ENCODE measurements at regions not wholly inside any gene's neighbourhood (a gene's known extent, or its start where the extent isn't known, plus 50 kb on each side); places are given as distances from the start of the nearest gene placed in this dataset.

DNA sequence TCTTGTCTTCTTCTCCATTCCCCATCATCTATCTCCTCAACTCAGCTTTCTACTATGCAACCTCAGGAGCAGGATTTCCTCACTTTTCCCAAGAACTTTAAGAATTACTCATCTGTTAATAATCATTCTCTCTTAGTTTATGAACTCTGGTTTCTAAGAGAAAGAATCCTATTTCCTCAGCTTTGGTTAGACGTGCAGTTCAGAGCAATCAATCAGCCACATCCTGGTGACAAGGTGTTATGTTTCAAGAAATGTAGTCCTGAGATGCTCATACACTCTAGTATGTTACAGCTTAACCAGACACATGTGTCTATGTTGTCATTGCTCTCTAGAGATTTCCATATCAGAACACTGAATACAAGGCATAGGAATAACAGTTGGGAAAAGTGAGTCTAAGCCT lies 277.9 kb downstream of the MBD2 start:
- Histone ChIP-seq H3K4me1 (ENCODE audit: control insufficient read depth in 2 of 2, insufficient read depth in 2 of 2, low read length in 2 of 2) (no peaks in the 10 kb centered on the region), H3K27me3 (ENCODE audit: control insufficient read depth in 2 of 2, insufficient read depth in 1 of 2, low read length in 1 of 2) (no peaks in the 10 kb centered on the region), H3K27ac (ENCODE audit: low read depth in 1 of 2, low read length in 1 of 2) (no peak overlapping the region), H3K36me3 (ENCODE audit: control insufficient read depth in 2 of 2, insufficient read depth in 2 of 2, low read length in 1 of 2) (no peaks in the 10 kb centered on the region), H3K9me3 (ENCODE audit: control insufficient read depth in 2 of 2, insufficient read depth in 1 of 2, low read length in 1 of 2) (peaks cover 0 to 19% of the 10 kb centered on the region in 2 donors), H3K4me3 (ENCODE audit: low read length in 2 of 2) (no peak overlapping the region)
- 56% methylated on average over 1 of the region's 1 CpG for WGBS
- no peak for DNase-seq (ENCODE audit: low read depth in 6 of 9, low spot score in 9 of 9)

DNA sequence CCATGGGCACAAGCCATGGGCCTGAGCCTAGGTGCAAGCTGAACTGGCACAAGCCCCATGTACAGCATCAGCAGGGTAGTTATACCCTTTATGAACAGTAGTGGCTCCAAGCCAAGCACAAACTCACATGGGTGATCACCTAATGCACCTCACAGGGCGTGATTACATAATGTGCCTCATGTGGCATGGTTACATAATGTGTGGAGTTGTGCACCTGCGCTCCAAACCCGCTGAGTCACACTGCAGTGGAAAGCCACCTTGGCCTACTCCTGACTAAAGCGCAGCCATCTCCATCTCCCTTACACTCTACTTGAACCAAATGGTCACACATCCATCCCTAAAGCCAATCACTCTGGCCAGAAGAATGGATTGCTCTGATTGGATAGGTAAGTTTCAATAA lies 279.7 kb downstream of the MBD2 start:
- DNase-seq (ENCODE audit: low read depth in 6 of 9, low spot score in 9 of 9): peak in 5 of 9 donors; percentile 1 to 25 (median 3)
- Histone ChIP-seq H3K4me3 (ENCODE audit: low read length in 2 of 2) (no peak overlapping the region), H3K9me3 (ENCODE audit: control insufficient read depth in 2 of 2, insufficient read depth in 1 of 2, low read length in 1 of 2) (peaks cover 0 to 19% of the 10 kb centered on the region in 2 donors), H3K27ac (ENCODE audit: low read depth in 1 of 2, low read length in 1 of 2) (no peak overlapping the region), H3K27me3 (ENCODE audit: control insufficient read depth in 2 of 2, insufficient read depth in 1 of 2, low read length in 1 of 2) (no peaks in the 10 kb centered on the region), H3K4me1 (ENCODE audit: control insufficient read depth in 2 of 2, insufficient read depth in 2 of 2, low read length in 2 of 2) (no peaks in the 10 kb centered on the region), H3K36me3 (ENCODE audit: control insufficient read depth in 2 of 2, insufficient read depth in 2 of 2, low read length in 1 of 2) (no peaks in the 10 kb centered on the region)
- 94% methylated on average over 4 of the region's 4 CpGs for WGBS

DNA sequence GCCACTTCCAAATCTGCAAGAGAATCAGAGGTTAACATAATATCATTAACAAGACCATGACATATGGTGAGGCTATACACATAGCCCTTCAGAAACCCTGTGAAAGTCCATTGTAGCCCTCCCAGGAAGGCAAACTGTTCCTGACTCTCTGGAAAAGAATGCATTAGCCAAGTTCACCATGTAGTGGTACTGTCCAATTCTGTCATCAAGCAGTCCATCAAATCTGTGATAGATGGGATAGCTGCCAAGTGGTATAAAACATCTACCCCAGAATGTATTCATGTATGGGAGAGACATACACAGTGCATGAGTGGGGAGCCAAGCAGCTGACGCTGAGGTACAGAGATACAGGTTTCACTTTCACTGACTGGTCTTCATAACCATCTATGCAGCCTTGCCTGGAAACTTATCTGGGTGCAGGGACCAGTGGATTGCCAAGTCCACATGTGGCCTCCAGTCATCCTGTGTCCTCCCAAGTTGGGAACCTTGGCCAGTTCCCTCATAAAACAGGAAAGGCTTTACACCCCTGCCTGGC lies 281.1 kb downstream of the MBD2 start:
- DNase-seq (ENCODE audit: low read depth in 6 of 9, low spot score in 9 of 9): no peak
- Histone ChIP-seq H3K36me3 (ENCODE audit: control insufficient read depth in 2 of 2, insufficient read depth in 2 of 2, low read length in 1 of 2) (no peaks in the 10 kb centered on the region), H3K27ac (ENCODE audit: low read depth in 1 of 2, low read length in 1 of 2) (no peak overlapping the region), H3K4me3 (ENCODE audit: low read length in 2 of 2) (no peak overlapping the region), H3K27me3 (ENCODE audit: control insufficient read depth in 2 of 2, insufficient read depth in 1 of 2, low read length in 1 of 2) (no peaks in the 10 kb centered on the region), H3K4me1 (ENCODE audit: control insufficient read depth in 2 of 2, insufficient read depth in 2 of 2, low read length in 2 of 2) (no peaks in the 10 kb centered on the region), H3K9me3 (ENCODE audit: control insufficient read depth in 2 of 2, insufficient read depth in 1 of 2, low read length in 1 of 2) (peaks cover 0 to 19% of the 10 kb centered on the region in 2 donors)
- 96% methylated on average over 1 of the region's 1 CpG for WGBS

DNA sequence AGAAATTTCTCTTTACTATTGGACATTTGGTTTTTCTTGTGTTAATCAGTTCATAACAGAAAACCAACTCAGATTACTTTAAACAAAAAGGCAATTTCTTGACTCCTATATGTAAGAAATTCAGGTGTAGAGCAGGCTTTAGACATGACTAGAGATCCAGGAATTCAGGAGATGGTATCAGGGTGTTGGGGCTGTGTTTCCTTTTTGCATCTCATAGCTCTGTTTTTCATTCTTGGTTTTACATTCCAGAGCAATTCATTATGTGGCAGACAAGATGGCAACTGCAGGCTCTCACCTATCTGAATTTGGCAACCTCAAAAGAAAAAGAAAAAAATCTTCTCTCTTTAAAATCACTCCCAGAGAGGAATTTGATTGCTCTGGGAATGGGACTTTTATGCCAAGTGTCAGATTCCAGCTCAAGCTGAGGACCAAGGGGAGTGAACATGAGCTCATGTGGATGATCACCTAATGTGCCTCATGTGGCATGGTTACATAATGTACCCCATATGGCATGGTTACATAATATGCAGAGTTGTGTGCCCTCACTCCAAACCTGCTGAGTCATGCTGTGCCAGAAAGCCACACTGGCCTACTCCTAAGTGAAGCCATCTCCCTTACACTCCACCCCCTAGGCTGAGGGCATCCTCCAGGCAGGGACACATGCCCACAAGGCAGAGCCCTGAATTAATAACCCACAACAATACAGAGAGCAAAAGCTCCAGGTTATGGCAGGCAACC lies 282.7 kb downstream of the MBD2 start:
- no peaks in the 10 kb centered on the region for H3K36me3 ChIP-seq (ENCODE audit: control insufficient read depth in 2 of 2, insufficient read depth in 2 of 2, low read length in 1 of 2)
- DNase-seq (ENCODE audit: low read depth in 6 of 9, low spot score in 9 of 9): no peak

GRCh38 chr18:53937037-53937436 lies 287.4 kb downstream of the MBD2 start:
- DNase-seq (ENCODE audit: low read depth in 6 of 9, low spot score in 9 of 9): no peak
- Histone ChIP-seq H3K4me1 (ENCODE audit: control insufficient read depth in 2 of 2, insufficient read depth in 2 of 2, low read length in 2 of 2) (no peaks in the 10 kb centered on the region), H3K9me3 (ENCODE audit: control insufficient read depth in 2 of 2, insufficient read depth in 1 of 2, low read length in 1 of 2) (peaks cover 0 to 1% of the 10 kb centered on the region in 2 donors), H3K4me3 (ENCODE audit: low read length in 2 of 2) (no peak overlapping the region), H3K27ac (ENCODE audit: low read depth in 1 of 2, low read length in 1 of 2) (no peak overlapping the region), H3K27me3 (ENCODE audit: control insufficient read depth in 2 of 2, insufficient read depth in 1 of 2, low read length in 1 of 2) (no peaks in the 10 kb centered on the region), H3K36me3 (ENCODE audit: control insufficient read depth in 2 of 2, insufficient read depth in 2 of 2, low read length in 1 of 2) (no peaks in the 10 kb centered on the region)
- 54% methylated on average over 3 of the region's 3 CpGs for WGBS

More for the DNA sequence above, 282.7 kb downstream of the MBD2 start:
- H3K9me3 ChIP-seq (ENCODE audit: control insufficient read depth in 2 of 2, insufficient read depth in 1 of 2, low read length in 1 of 2): peaks cover 0 to 19% of the 10 kb centered on the region in 2 donors
- H3K27ac ChIP-seq (ENCODE audit: low read depth in 1 of 2, low read length in 1 of 2): no peak overlapping the region
- H3K4me1 ChIP-seq (ENCODE audit: control insufficient read depth in 2 of 2, insufficient read depth in 2 of 2, low read length in 2 of 2): no peaks in the 10 kb centered on the region
- no peak overlapping the region for H3K4me3 ChIP-seq (ENCODE audit: low read length in 2 of 2)
- no peaks in the 10 kb centered on the region for H3K27me3 ChIP-seq (ENCODE audit: control insufficient read depth in 2 of 2, insufficient read depth in 1 of 2, low read length in 1 of 2)

DNA sequence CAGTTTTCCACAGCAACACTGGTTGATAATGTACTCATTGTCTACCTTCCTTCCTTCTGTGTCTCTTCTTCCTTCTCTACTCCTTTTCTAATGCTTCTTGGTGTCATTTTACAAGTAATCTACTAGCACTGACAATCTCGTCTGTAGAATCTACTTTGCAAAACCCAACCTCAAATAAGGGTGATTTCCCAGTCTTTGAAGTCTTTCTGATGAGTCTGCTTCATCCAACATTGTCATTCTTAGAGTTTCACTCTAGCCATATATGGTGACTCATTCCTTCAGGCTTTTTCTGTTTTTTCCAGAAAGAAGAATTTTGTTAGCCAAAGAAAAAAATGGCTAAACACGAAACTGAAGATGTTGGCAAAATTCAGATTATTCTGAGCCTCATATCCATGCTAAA lies 288.7 kb downstream of the MBD2 start:
- no peak for DNase-seq (ENCODE audit: low read depth in 6 of 9, low spot score in 9 of 9)
- H3K27ac ChIP-seq (ENCODE audit: low read depth in 1 of 2, low read length in 1 of 2): no peak overlapping the region
- no peaks in the 10 kb centered on the region for H3K4me1 ChIP-seq (ENCODE audit: control insufficient read depth in 2 of 2, insufficient read depth in 2 of 2, low read length in 2 of 2)
- H3K4me3 ChIP-seq (ENCODE audit: low read length in 2 of 2): no peak overlapping the region
- H3K9me3 ChIP-seq (ENCODE audit: control insufficient read depth in 2 of 2, insufficient read depth in 1 of 2, low read length in 1 of 2): no peaks in the 10 kb centered on the region
- H3K36me3 ChIP-seq (ENCODE audit: control insufficient read depth in 2 of 2, insufficient read depth in 2 of 2, low read length in 1 of 2): no peaks in the 10 kb centered on the region
- 81% methylated on average over 2 of the region's 2 CpGs for WGBS
- H3K27me3 ChIP-seq (ENCODE audit: control insufficient read depth in 2 of 2, insufficient read depth in 1 of 2, low read length in 1 of 2): no peaks in the 10 kb centered on the region

GRCh38 chr18:53935399-53935798 lies 289.1 kb downstream of the MBD2 start:
- Histone ChIP-seq H3K4me3 (ENCODE audit: low read length in 2 of 2) (no peak overlapping the region), H3K27me3 (ENCODE audit: control insufficient read depth in 2 of 2, insufficient read depth in 1 of 2, low read length in 1 of 2) (no peaks in the 10 kb centered on the region), H3K9me3 (ENCODE audit: control insufficient read depth in 2 of 2, insufficient read depth in 1 of 2, low read length in 1 of 2) (no peaks in the 10 kb centered on the region), H3K4me1 (ENCODE audit: control insufficient read depth in 2 of 2, insufficient read depth in 2 of 2, low read length in 2 of 2) (no peaks in the 10 kb centered on the region), H3K27ac (ENCODE audit: low read depth in 1 of 2, low read length in 1 of 2) (no peak overlapping the region), H3K36me3 (ENCODE audit: control insufficient read depth in 2 of 2, insufficient read depth in 2 of 2, low read length in 1 of 2) (no peaks in the 10 kb centered on the region)
- no peak for DNase-seq (ENCODE audit: low read depth in 6 of 9, low spot score in 9 of 9)
- 98% methylated on average over 2 of the region's 2 CpGs for WGBS

DNA sequence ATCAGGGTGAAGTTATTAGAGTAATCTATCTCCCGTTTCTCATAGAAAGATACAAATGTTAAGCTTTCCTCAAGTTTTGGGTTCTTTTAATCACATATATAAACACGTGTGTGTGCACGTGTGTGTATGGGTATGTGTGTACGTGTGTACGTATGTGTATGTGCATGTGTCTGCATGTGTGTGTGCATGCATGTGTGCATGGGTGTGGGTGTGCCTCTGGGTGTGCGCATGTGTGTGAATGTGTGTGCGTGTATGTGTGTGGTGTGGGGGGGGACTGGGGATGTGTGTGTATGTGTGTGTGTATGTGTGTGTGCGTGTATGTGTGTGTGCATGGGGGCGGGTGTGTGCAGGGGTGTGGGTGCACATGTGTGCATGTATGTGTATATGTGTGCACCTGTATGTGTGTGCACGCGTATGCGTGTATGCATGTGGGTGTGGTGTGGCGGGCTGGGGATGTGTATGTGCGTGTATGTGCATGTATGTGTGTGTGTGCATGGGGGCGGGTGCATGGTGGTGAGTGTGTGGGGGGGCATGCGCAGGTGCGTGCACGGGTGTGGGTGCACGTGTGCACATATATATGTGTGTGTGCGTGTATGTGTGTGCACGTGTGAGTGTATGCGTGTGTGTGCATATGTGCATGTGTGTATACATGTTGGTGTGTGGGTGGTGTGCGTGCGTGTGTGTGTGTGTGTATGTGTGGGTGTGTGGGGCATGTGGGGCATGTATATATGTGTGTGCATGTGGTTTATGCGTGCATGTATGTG lies 304.0 kb downstream of the MBD2 start:
- Histone ChIP-seq H3K9me3 (ENCODE audit: control insufficient read depth in 2 of 2, insufficient read depth in 1 of 2, low read length in 1 of 2) (no peaks in the 10 kb centered on the region), H3K27me3 (ENCODE audit: control insufficient read depth in 2 of 2, insufficient read depth in 1 of 2, low read length in 1 of 2) (no peaks in the 10 kb centered on the region), H3K4me3 (ENCODE audit: low read length in 2 of 2) (no peak overlapping the region), H3K36me3 (ENCODE audit: control insufficient read depth in 2 of 2, insufficient read depth in 2 of 2, low read length in 1 of 2) (no peaks in the 10 kb centered on the region), H3K4me1 (ENCODE audit: control insufficient read depth in 2 of 2, insufficient read depth in 2 of 2, low read length in 2 of 2) (no peaks in the 10 kb centered on the region), H3K27ac (ENCODE audit: low read depth in 1 of 2, low read length in 1 of 2) (no peak overlapping the region)
- WGBS: 91% methylated on average over 25 of the region's 25 CpGs
- DNase-seq (ENCODE audit: low read depth in 6 of 9, low spot score in 9 of 9): no peak

- Histone ChIP-seq H3K4me1 (ENCODE audit: control insufficient read depth in 2 of 2, insufficient read depth in 2 of 2, low read length in 2 of 2) (no peaks in the 10 kb centered on the region), H3K27me3 (ENCODE audit: control insufficient read depth in 2 of 2, insufficient read depth in 1 of 2, low read length in 1 of 2) (no peaks in the 10 kb centered on the region), H3K9me3 (ENCODE audit: control insufficient read depth in 2 of 2, insufficient read depth in 1 of 2, low read length in 1 of 2) (no peaks in the 10 kb centered on the region), H3K36me3 (ENCODE audit: control insufficient read depth in 2 of 2, insufficient read depth in 2 of 2, low read length in 1 of 2) (no peaks in the 10 kb centered on the region), H3K4me3 (ENCODE audit: low read length in 2 of 2) (no peak overlapping the region), H3K27ac (ENCODE audit: low read depth in 1 of 2, low read length in 1 of 2) (no peak overlapping the region)
- 80% methylated on average over 2 of the region's 2 CpGs for WGBS
- DNase-seq (ENCODE audit: low read depth in 6 of 9, low spot score in 9 of 9): no peak
These were observed 306.4 kb downstream of the MBD2 start for GRCh38 chr18:53918091-53918490.

Measured in thymus (tissue), 11 donors.